Heart right ventricle (tissue), 16 donors: ENCODE measurements at regions not wholly inside any gene's neighbourhood (a gene's known extent, or its start where the extent isn't known, plus 50 kb on each side); places are given as distances from the start of the nearest gene placed in this dataset.
"Not testable (repeated sequence)": the region's sequence is repeated elsewhere in the genome, so short reads cannot be mapped to it uniquely, and the experiment has no call there.

Source experiments
- ATAC-seq, 8 donors: fragments of 200-7000 bp; cut with Tn5 transposase; one replicate each; pipeline ENCODE4 v1.9.1; 2020; ENCODE audit warnings: mild to moderate bottlenecking in 8 of 8, moderate library complexity in 8 of 8, moderate number of reproducible peaks in 1 of 8
- DNase-seq, 2 donors: peaks; one replicate each; pipeline ENCODE4 v3.0.0-alpha.2; 2020
- H3K27ac ChIP-seq, 10 donors: fragments of 200-600 bp; sonication (generic) in 2 of 10; one replicate each; pipeline versions ENCODE4 v1.5.0 to v1.8.0; 2020 to 2022; ENCODE audit warnings: mild to moderate bottlenecking in 3 of 10
- H3K27me3 ChIP-seq, 7 donors: fragments of 200-600 bp; one replicate each; pipeline ENCODE4 v1.8.0; 2021 to 2022; ENCODE audit warnings: mild to moderate bottlenecking in 2 of 7
- H3K36me3 ChIP-seq, 9 donors: fragments of 200-600 bp; sonication (generic) in 1 of 9; one replicate each; pipeline versions ENCODE4 v1.5.0 to v1.8.0; 2020 to 2022; ENCODE audit warnings: mild to moderate bottlenecking in 2 of 9
- H3K4me1 ChIP-seq, 9 donors: fragments of 200-600 bp; sonication (generic) in 1 of 9; one replicate each; pipeline versions ENCODE4 v1.5.0 to v1.8.0; 2020 to 2022; ENCODE audit warnings: mild to moderate bottlenecking in 4 of 9
- H3K4me3 ChIP-seq, 10 donors: fragments of 200-600 bp; sonication (generic) in 2 of 10; one replicate each; pipeline versions ENCODE4 v1.5.0 to v1.8.0; 2020 to 2022; ENCODE audit warnings: mild to moderate bottlenecking in 7 of 10, moderate library complexity in 2 of 10
- H3K9me3 ChIP-seq, 11 donors: fragments of 200-600 bp in 10 of 11; sonication (generic) in 2 of 11; one replicate each; pipeline versions ENCODE4 v1.5.0 to v1.8.0; 2013 to 2022; ENCODE audit warnings: mild to moderate bottlenecking in 2 of 11, control low read depth in 1 of 11, moderate library complexity in 1 of 11
- CTCF ChIP-seq, 9 donors: fragments of 200-600 bp; sonication (generic) in 2 of 9; IDR thresholded peaks; one replicate each; pipeline versions ENCODE4 v1.5.0 to v1.8.0; 2021 to 2022; ENCODE audit warnings: antibody characterized with exemption in 9 of 9, mild to moderate bottlenecking in 5 of 9, moderate library complexity in 1 of 9
- WGBS, 2 donors: extraction: QIAGEN DNeasy Blood & Tissue Kit; methylation state at CpG; one replicate each; pipeline ENCODE4 v1.1.7; 2013; ENCODE audit warnings: inconsistent platforms in 1 of 2; 5-methylcytosine and 5-hydroxymethylcytosine counted together
- intact Hi-C, 10 donors: fragments of 100-400 bp; cut with DNase I; formaldehyde crosslinking; loops; one replicate each; pipeline versions ENCODE4 v1.11.1 to v1.14.2; 2022
- donor health status: Arrhythmogenic right ventricular cardiomyopathy.
- donor health status: ischemic (EF 13 %, LVEDD 7.1; RV severe dilation, severe dysfunction).
- donor health status: healthy with polysubstance abuse.
- donor health status: DM: no; HTN: yes; CAD: no.
- donor health status: DM: no; HTN: no; CAD: no.
- donor health status: ischemic (EF 25% LVEDD 6.9; RV normal size, moderate dysfunction).
- donor health status: ischemic (EF 25% LVEDD 5.7; RV mildly dilated, moderate dysfunction).
- donor health status: healthy.
- donor health status: DM: yes; HTN: yes; CAD: no.
- donor health status: Ischemic cardiomyopathy.
- donor health status: ischemic (EF 35%, LVEDD 5.7; RV mildly dilated, moderate dysfunction).
- donor health status: nonischemic (EF 11% LVEDD 7.7; RV severe dilation, severe dysfunction).
- donor health status: DM: yes; HTN: yes; CAD: no.
- donor health status: PGD.
- donor health status: ischemic (EF 29% LVEDD 5.4; RV normal size, mild dysfunction).
- donor health status: nonischemic (EF 23%, LVEDD 6.1; RV moderate dilation, normal function).

DNA sequence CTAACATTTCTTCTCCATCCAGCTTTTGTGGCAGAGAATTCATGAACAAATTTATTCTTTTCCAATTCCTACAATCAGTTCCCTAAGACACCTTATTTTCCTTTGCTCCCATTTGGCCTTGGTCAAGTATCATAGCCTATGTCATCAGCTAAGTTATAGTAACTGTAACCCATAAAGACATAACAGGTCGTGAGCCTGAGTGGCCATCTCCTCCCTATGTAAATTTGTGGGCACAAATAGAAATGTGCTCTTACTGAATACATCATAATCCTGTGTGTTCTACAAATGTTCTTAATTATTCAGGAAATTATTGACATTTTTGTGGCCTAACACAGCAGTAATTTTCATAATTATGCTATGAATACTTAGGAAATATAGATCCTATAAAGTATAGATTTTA, 108.9 kb upstream of the ZNF717 start:
- intact Hi-C loops: no loop called here
- Histone ChIP-seq H3K9me3 (no peaks in the 10 kb centered on the region), H3K4me3 (no peak overlapping the region), H3K4me1 (no peaks in the 10 kb centered on the region), H3K27me3 (no peaks in the 10 kb centered on the region), H3K36me3 (no peaks in the 10 kb centered on the region), H3K27ac (no peak overlapping the region)
- 39 to 57% methylated on average over 1 of the region's 1 CpG for WGBS, 2 donors
- no peak for TF ChIP-seq CTCF (IDR thresholded peaks at IDR 0.05)
- ATAC-seq: no peak
- no peak for DNase-seq

GRCh38 chr3:75896265-75896664, 110.9 kb upstream of the ZNF717 start:
- no peak for ATAC-seq
- WGBS, 2 donors: 77 to 92% methylated on average over 4 of the region's 4 CpGs
- DNase-seq: no peak

GRCh38 chr3:75901446-75901845, 116.1 kb upstream of the ZNF717 start:
- H3K4me1 ChIP-seq, ATAC-seq, H3K4me3 ChIP-seq, H3K27ac ChIP-seq, intact Hi-C loops, H3K36me3 ChIP-seq, H3K9me3 ChIP-seq, DNase-seq: not testable (repeated sequence)
- WGBS, 2 donors: 73 to 77% methylated on average over 4 of the region's 4 CpGs
- H3K27me3 ChIP-seq: peaks cover 0 to 10% (median 4%) of the 10 kb centered on the region in 7 donors

More at GRCh38 chr3:75896265-75896664, 110.9 kb upstream of the ZNF717 start:
- H3K27me3 ChIP-seq: no peaks in the 10 kb centered on the region
- no peaks in the 10 kb centered on the region for H3K4me1 ChIP-seq
- H3K9me3 ChIP-seq: no peaks in the 10 kb centered on the region
- intact Hi-C loops: no loop called here
- TF ChIP-seq CTCF (IDR thresholded peaks at IDR 0.05): no peak
- no peak overlapping the region for H3K4me3 ChIP-seq
- no peaks in the 10 kb centered on the region for H3K36me3 ChIP-seq
- H3K27ac ChIP-seq: no peak overlapping the region

GRCh38 chr3:75906555-75907112, 121.3 kb upstream of the ZNF717 start:
- Histone ChIP-seq H3K4me3 (peak overlapping the region in 1 of 10 donors; percentile 3), H3K4me1 (no peaks in the 10 kb centered on the region), H3K9me3 (no peaks in the 10 kb centered on the region), H3K27ac (no peak overlapping the region), H3K36me3 (no peaks in the 10 kb centered on the region), H3K27me3 (peaks cover 0 to 19% (median 14%) of the 10 kb centered on the region in 7 donors)
- 1 to 2% methylated on average over 37 of the region's 37 CpGs for WGBS, 2 donors
- TF ChIP-seq CTCF (IDR thresholded peaks at IDR 0.05): no peak
- DNase-seq (no peak), ATAC-seq (peak in 1 of 8 donors; percentile 86)
- intact Hi-C loops: no loop called here

- H3K9me3 ChIP-seq: peaks cover 0 to 23% (median 0%) of the 10 kb centered on the region in 11 donors
- no peaks in the 10 kb centered on the region for H3K27me3 ChIP-seq
- no peak for TF ChIP-seq CTCF (IDR thresholded peaks at IDR 0.05)
- DNase-seq: no peak
- no peaks in the 10 kb centered on the region for H3K4me1 ChIP-seq
- no peak overlapping the region for H3K4me3 ChIP-seq
- no peaks in the 10 kb centered on the region for H3K36me3 ChIP-seq
- H3K27ac ChIP-seq: no peak overlapping the region
- intact Hi-C loops: no loop called here
- ATAC-seq: no peak
- WGBS, 2 donors: 38 to 49% methylated on average over 2 of the region's 2 CpGs
These were observed 128.5 kb upstream of the ZNF717 start for GRCh38 chr3:75913800-75914350.

DNA sequence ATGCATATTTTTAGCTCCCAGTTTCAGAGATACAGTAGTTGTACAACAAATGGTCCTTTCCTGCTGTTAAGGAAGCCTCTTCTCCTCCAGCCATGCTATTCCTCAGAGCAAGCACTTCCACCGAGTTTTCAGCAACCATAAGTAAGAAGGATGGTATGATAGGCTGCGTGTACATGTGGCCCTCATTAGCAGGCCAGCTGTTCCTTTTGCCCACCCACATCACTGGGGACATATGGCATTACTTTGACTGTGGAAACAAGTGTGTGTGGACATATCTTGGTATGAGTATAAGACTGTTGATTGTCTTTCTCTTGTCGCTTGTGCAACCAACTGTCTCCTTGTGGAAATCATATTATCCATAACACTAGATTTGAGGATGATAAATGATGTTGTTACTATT, 129.4 kb upstream of the ZNF717 start:
- WGBS, 2 donors: 74 to 79% methylated on average over 3 of the region's 3 CpGs
- H3K27me3 ChIP-seq, H3K4me1 ChIP-seq, intact Hi-C loops, DNase-seq, H3K27ac ChIP-seq, ATAC-seq, H3K4me3 ChIP-seq, H3K36me3 ChIP-seq: not testable (repeated sequence)
- H3K9me3 ChIP-seq: peaks cover 0 to 25% (median 0%) of the 10 kb centered on the region in 11 donors
